GM12878 (cell line): ENCODE measurements at regions not wholly inside any gene's neighbourhood (a gene's known extent, or its start where the extent isn't known, plus 50 kb on each side); places are given as distances from the start of the nearest gene placed in this dataset.

ENCODE experiments used
- TCF12 ChIP-seq: IDR thresholded peaks from 2 replicates; pipeline ENCODE4 v1.6.1; 2011; ENCODE audit warnings: low read depth, mild to moderate bottlenecking, low read length
- ZNF274 ChIP-seq: IDR thresholded peaks from one replicate; pipeline ENCODE4 v1.8.0; 2011; ENCODE audit not compliant: insufficient read length, insufficient read depth

DNA sequence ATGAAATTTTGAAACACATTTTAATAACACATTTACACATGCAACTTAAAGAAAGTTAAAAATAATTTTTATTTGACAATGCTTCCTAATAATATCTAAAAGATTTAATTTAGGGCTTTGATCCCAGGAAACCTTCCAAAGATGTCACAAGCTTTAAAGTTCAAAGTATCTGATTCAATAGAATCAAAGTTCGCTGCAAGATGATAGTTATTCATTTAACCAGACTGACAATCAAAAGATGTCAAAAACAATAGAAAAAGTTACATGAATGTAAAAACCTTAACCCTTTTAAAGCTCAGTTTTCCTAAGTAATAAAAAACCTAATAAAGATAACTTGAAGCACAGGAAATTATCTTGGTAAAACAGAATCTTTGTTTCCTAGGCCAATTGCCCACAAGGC lies 67.7 kb downstream of the SDR9C7 start:
- TF ChIP-seq TCF12 (no peak), ZNF274 (no peak)
